Neural progenitor cell (in vitro differentiated cells): ENCODE measurements at regions not wholly inside any gene's neighbourhood (a gene's known extent, or its start where the extent isn't known, plus 50 kb on each side); places are given as distances from the start of the nearest gene placed in this dataset.
A peak's percentile ranks its signal among the peaks of the same experiment; 100 is the strongest.

Source experiments
- DNase-seq: peaks from one replicate; pipeline ENCODE4 v3.0.0-alpha.2; 2016; ENCODE audit warnings: low spot score
- H2AFZ ChIP-seq: fragments of 200-600 bp; sonication (generic); replicated peaks from 2 replicates; pipeline ENCODE4 v1.6.1; 2016; ENCODE audit warnings: antibody characterized with exemption
- H3F3A ChIP-seq: fragments of 200-600 bp; sonication (generic); 2 replicates; pipeline ENCODE4 v1.6.1; 2016; ENCODE audit warnings: antibody characterized with exemption, low read depth
- H3K27ac ChIP-seq: fragments of 200-600 bp; sonication (generic); 2 replicates; pipeline ENCODE4 v1.5.1; 2016; ENCODE audit warnings: mild to moderate bottlenecking
- H3K27me3 ChIP-seq: fragments of 200-600 bp; sonication (generic); 2 replicates; pipeline ENCODE4 v1.6.1; 2016; ENCODE audit warnings: mild to moderate bottlenecking, moderate library complexity
- H3K36me3 ChIP-seq: fragments of 200-600 bp; sonication (generic); 2 replicates; pipeline ENCODE4 v1.5.1; 2016
- H3K4me1 ChIP-seq: fragments of 200-600 bp; sonication (generic); 2 replicates; pipeline ENCODE4 v1.6.1; 2016; ENCODE audit warnings: mixed run types
- H3K4me2 ChIP-seq: fragments of 200-600 bp; sonication (generic); 2 replicates; pipeline ENCODE4 v1.6.1; 2016
- H3K4me3 ChIP-seq: fragments of 200-600 bp; sonication (generic); 2 replicates; pipeline ENCODE4 v1.5.1; 2016
- H3K79me2 ChIP-seq: fragments of 200-600 bp; sonication (generic); 2 replicates; pipeline ENCODE4 v1.6.1; 2016; ENCODE audit warnings: low read depth
- H3K9ac ChIP-seq: fragments of 200-600 bp; sonication (generic); 2 replicates; pipeline ENCODE4 v1.6.1; 2016
- H3K9me3 ChIP-seq: fragments of 200-600 bp; sonication (generic); 2 replicates; pipeline ENCODE4 v1.5.1; 2016; ENCODE audit warnings: low read depth
- H4K20me1 ChIP-seq: fragments of 200-600 bp; sonication (generic); 2 replicates; pipeline ENCODE4 v1.6.1; 2016; ENCODE audit warnings: low read depth
- H3K27ac Mint-ChIP-seq: 3 replicates; pipeline ENCODE4 v1.8.0; 2021; ENCODE audit warnings: mixed read lengths
- H3K27me3 Mint-ChIP-seq: 2 replicates; pipeline ENCODE4 v1.8.0; 2022; ENCODE audit warnings: low read depth, mild to moderate bottlenecking, inconsistent platforms, moderate library complexity, mixed read lengths; ENCODE audit not compliant: insufficient read depth
- H3K36me3 Mint-ChIP-seq: 3 replicates; pipeline ENCODE4 v1.8.0; 2021; ENCODE audit warnings: mixed read lengths
- H3K4me1 Mint-ChIP-seq: 3 replicates; pipeline ENCODE4 v1.8.0; 2021; ENCODE audit warnings: mixed read lengths
- H3K4me3 Mint-ChIP-seq: 3 replicates; pipeline ENCODE4 v1.8.0; 2021; ENCODE audit warnings: mild to moderate bottlenecking, moderate library complexity, mixed read lengths
- H3K9me3 Mint-ChIP-seq: 3 replicates; pipeline ENCODE4 v1.8.0; 2020; ENCODE audit warnings: mixed read lengths
- CTCF ChIP-seq: fragments of 200-600 bp; sonication (generic); IDR thresholded peaks from 2 replicates; pipeline ENCODE4 v1.5.1; 2017; ENCODE audit warnings: antibody characterized with exemption, mild to moderate bottlenecking
- EZH2 ChIP-seq: fragments of 200-600 bp; sonication (generic); IDR thresholded peaks from 2 replicates; pipeline ENCODE4 v1.6.1; 2017; ENCODE audit warnings: antibody characterized with exemption, mild to moderate bottlenecking, moderate library complexity
- EZH2phosphoT487 ChIP-seq: fragments of 200-600 bp; sonication (generic); IDR thresholded peaks from 2 replicates; pipeline ENCODE4 v1.6.1; 2017; ENCODE audit warnings: antibody characterized with exemption

GRCh38 chr2:52639692-52640091 is 1127.9 kb upstream of the CHAC2 start:
- Histone ChIP-seq H3F3A (no peaks in the 10 kb centered on the region), H2AFZ (no peak overlapping the region), H3K79me2 (no peaks in the 10 kb centered on the region), H3K4me3 (no peak overlapping the region), H3K4me2 (no peak overlapping the region), H3K9ac (no peak overlapping the region), H4K20me1 (no peaks in the 10 kb centered on the region), H3K27ac (no peak overlapping the region), H3K27me3 (no peaks in the 10 kb centered on the region), H3K4me1 (no peaks in the 10 kb centered on the region), H3K9me3 (no peaks in the 10 kb centered on the region), H3K36me3 (no peaks in the 10 kb centered on the region)
- TF ChIP-seq EZH2: no peak
- no peak for TF ChIP-seq EZH2phosphoT487
- TF ChIP-seq CTCF: no peak
- Mint-ChIP-seq H3K36me3 (no peaks in the 10 kb centered on the region), H3K27ac (no peak overlapping the region), H3K9me3 (peaks cover 2% of the 10 kb centered on the region), H3K4me3 (no peak overlapping the region), H3K4me1 (no peaks in the 10 kb centered on the region), H3K27me3 (no peaks in the 10 kb centered on the region)
- no peak for DNase-seq

GRCh38 chr2:52632543-52632942 is 1135.1 kb upstream of the CHAC2 start:
- no peak overlapping the region for H3K27ac ChIP-seq
- H3K36me3 Mint-ChIP-seq: no peaks in the 10 kb centered on the region
- TF ChIP-seq CTCF (peak; percentile 30), EZH2phosphoT487 (no peak), EZH2 (no peak)

GRCh38 chr2:52629944-52630343 is 1137.7 kb upstream of the CHAC2 start:
- no peaks in the 10 kb centered on the region for H4K20me1 ChIP-seq
- no peak overlapping the region for H2AFZ ChIP-seq
- no peak overlapping the region for H3K4me2 ChIP-seq
- no peaks in the 10 kb centered on the region for H3K27me3 Mint-ChIP-seq
- no peak overlapping the region for H3K27ac Mint-ChIP-seq
- H3K4me1 ChIP-seq: no peaks in the 10 kb centered on the region
- no peak overlapping the region for H3K4me3 ChIP-seq
- H3K27ac ChIP-seq: no peak overlapping the region
- no peaks in the 10 kb centered on the region for H3K79me2 ChIP-seq
- TF ChIP-seq EZH2phosphoT487: no peak
- no peak for TF ChIP-seq CTCF
- no peak for TF ChIP-seq EZH2
- no peak overlapping the region for H3K9ac ChIP-seq
- H3K4me3 Mint-ChIP-seq: no peak overlapping the region
- no peaks in the 10 kb centered on the region for H3F3A ChIP-seq
- H3K27me3 ChIP-seq: no peaks in the 10 kb centered on the region
- no peaks in the 10 kb centered on the region for H3K9me3 ChIP-seq
- no peak for DNase-seq
- H3K9me3 Mint-ChIP-seq: peaks cover 3% of the 10 kb centered on the region
- no peaks in the 10 kb centered on the region for H3K4me1 Mint-ChIP-seq
- H3K36me3 Mint-ChIP-seq: no peaks in the 10 kb centered on the region
- no peaks in the 10 kb centered on the region for H3K36me3 ChIP-seq

More at GRCh38 chr2:52632543-52632942, 1135.1 kb upstream of the CHAC2 start:
- Histone ChIP-seq H3K4me1 (no peaks in the 10 kb centered on the region), H3K27me3 (no peaks in the 10 kb centered on the region), H4K20me1 (no peaks in the 10 kb centered on the region), H2AFZ (no peak overlapping the region), H3K9ac (no peak overlapping the region), H3K9me3 (no peaks in the 10 kb centered on the region), H3K36me3 (no peaks in the 10 kb centered on the region), H3K4me3 (no peak overlapping the region), H3K4me2 (no peak overlapping the region), H3F3A (no peaks in the 10 kb centered on the region), H3K79me2 (no peaks in the 10 kb centered on the region)
- no peak overlapping the region for H3K27ac Mint-ChIP-seq
- H3K4me1 Mint-ChIP-seq: no peaks in the 10 kb centered on the region
- H3K9me3 Mint-ChIP-seq: peaks cover 3% of the 10 kb centered on the region
- no peaks in the 10 kb centered on the region for H3K27me3 Mint-ChIP-seq
- H3K4me3 Mint-ChIP-seq: no peak overlapping the region
- DNase-seq: peak; percentile 40
